Head of caudate nucleus (tissue), 42 donors: ENCODE measurements at regions not wholly inside any gene's neighbourhood (a gene's known extent, or its start where the extent isn't known, plus 50 kb on each side); places are given as distances from the start of the nearest gene placed in this dataset.
"Not testable (repeated sequence)": the region's sequence is repeated elsewhere in the genome, so short reads cannot be mapped to it uniquely, and the experiment has no call there.

Experiments
- DNase-seq, 42 donors: peaks; one replicate each; pipeline versions ENCODE4 v3.0.0 to v3.0.0-alpha.2; 2020 to 2021; ENCODE audit warnings: mixed read lengths in 7 of 42
- intact Hi-C: fragments of 100-400 bp; cut with DNase I; formaldehyde crosslinking; loops from one replicate; pipeline ENCODE4 v1.15.0; 2022

GRCh38 chr10:85039311-85039710 is 710.9 kb downstream of the CCSER2 start:
- intact Hi-C loops: no loop called here
- no peak for DNase-seq

GRCh38 chr10:85043207-85043606 is 714.8 kb downstream of the CCSER2 start:
- intact Hi-C loops: no loop called here
- DNase-seq: no peak

GRCh38 chr10:85045046-85045445 is 716.7 kb downstream of the CCSER2 start:
- intact Hi-C loops: no loop called here
- peak in 30 of 42 donors; percentile 3 to 82 (median 36) for DNase-seq

- intact Hi-C loops: no loop called here
Observed at GRCh38 chr10:85047170-85047834, 718.9 kb downstream of the CCSER2 start.

DNA sequence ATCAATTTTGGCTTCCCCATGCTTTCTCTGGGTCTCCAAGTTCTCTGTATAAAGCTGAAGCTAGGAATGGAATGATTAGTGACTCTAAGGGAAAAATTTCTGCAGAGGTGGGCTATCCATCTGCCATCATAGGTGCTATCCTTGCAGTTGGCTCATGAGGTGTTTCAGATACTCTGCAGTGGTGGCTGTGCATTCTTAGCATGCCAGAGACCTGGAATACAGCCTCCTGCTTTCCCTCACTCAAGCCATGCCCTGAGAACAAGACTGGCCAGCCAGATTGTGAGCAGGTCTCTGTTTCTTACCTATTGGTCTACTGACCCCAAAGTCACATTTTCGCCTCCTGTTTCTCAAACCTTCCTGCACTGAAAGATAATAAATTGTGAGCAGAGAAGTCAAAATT is 719.6 kb downstream of the CCSER2 start:
- intact Hi-C loops: no loop called here
- no peak for DNase-seq

More at GRCh38 chr10:85047170-85047834, 718.9 kb downstream of the CCSER2 start:
- no peak for DNase-seq

DNA sequence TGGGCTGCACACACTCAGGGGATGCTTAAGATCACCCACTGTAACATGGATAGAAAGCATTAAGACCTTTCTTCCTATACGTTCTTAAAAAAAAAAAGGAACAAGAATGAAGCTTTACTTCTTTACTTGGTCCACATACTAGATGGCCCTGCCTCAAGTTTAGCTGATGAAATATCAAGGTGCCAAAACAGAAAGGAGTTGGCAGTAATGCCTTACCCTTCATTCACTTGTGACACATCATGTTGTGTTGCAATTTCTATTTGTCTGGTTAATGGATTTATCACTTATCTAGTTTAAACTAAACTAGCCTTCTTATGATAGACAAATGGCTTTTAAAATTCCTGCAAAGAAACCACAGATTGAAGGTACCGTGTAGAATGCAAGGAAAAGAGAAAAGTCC is 720.3 kb downstream of the CCSER2 start:
- intact Hi-C loops: no loop called here
- no peak for DNase-seq

- intact Hi-C loops: no loop called here
Observed at GRCh38 chr10:85060944-85061343, 732.6 kb downstream of the CCSER2 start.

GRCh38 chr10:85061401-85061800 is 733.0 kb downstream of the CCSER2 start:
- intact Hi-C loops: no loop called here
- DNase-seq: no peak

More at GRCh38 chr10:85060944-85061343, 732.6 kb downstream of the CCSER2 start:
- no peak for DNase-seq

DNA sequence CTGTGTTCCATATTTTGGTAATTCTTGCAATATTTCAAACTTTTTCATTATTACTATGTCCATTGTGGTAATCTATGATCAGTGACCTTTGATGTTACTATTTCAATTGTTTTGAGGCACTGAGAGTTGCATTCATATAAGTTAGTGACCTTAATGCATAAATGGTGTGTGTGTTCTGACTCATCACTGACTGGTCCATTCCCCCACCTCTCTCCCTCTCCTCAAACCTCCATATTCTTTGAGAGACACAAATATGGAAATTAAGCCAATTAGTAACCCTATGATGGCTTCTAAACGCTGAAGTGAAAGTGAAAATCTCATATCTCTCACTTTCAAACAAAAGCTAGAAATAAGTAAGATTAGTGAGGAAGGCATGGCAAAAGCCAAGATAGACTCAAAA is 739.6 kb downstream of the CCSER2 start:
- no peak for DNase-seq
- intact Hi-C loops: no loop called here

DNA sequence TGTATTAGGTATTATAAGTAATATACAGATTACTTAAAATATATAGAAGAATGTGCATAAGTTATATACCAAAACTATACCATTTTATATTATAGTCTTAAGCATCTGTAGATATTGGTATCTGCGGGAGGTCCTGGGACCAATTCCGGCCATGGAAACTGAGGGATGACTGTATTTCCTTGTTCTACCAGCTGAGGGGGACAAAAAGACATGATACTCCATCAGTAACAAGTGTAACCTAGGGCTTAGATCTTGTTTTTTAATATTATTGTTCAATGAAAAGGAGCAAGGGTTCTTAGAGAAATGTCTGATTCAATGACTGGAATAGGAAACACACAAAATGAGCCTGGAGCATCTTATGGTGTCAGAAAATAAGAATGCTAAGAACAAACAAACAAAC is 752.5 kb downstream of the CCSER2 start:
- no peak for DNase-seq
- intact Hi-C loops: no loop called here

GRCh38 chr10:85098835-85099521 is 770.6 kb downstream of the CCSER2 start:
- intact Hi-C loops: no loop called here
- no peak for DNase-seq

DNA sequence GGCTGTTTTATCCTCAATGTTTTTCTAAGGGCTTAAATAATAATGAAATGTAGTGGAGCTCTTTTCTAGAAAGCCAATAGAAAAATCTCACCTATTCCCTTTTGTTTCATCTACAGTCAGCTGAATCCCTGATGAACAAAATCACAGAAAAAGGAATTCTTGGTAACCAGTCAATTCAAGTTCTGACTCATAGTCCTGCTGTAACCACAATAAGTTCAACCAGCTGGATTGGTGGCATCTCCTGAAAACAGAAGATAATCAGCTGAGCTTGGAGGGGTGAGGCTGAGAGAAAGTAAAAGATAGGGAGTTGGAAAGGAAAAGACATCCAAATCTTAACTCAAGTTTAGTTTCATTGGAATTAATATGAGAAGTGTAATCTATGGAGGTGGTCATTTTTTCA is 772.1 kb downstream of the CCSER2 start:
- intact Hi-C loops: no loop called here
- no peak for DNase-seq

DNA sequence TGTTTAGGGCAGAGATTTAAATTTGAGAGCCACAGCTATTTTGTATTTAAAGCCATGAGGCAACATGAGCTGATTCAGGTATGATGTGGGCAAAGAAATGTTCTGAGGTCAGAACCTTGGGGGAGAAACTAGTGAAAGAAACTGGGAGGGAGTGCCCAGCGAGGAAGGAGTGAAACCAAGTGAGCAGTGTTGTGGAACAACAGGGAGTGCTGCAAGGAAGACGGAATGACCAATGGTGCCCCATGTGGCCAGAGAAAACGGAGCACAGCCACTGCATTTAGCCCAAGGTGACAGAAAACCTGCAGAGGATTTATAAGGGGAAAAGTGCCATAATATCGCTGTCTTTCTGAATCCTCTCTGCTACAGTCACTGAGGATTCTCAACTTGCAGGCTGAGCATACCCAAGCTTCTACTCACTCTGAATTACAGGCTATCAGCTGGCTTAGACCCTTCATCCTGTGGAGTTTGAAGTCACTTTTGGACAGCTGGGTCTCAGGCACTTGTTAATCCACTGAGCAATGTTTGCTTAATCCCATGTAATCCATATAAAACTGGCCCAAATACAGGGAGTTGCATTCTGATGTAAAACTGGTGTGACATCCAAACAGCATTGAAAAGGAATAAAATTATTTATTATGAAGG is 777.3 kb downstream of the CCSER2 start:
- intact Hi-C loops: no loop called here
- DNase-seq: peak in 1 of 42 donors; percentile 9

DNA sequence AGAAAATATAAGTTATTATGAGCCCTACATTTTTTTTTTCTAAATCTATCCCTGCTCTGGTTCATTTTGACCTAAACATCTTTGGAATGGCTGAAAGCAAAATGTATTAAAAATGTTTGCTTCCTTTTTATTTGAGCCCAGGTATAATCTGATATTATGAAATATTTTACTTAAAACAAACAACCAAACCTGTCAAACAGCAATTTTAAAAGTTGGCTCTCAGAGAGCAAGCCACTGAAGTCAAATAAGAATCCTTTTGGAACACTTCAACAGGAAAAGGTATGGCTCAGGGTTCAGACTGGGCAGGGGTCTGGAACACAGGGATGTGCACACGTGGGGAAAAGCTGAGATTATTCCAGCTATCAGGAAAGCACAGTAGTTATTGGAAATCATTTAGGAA is 782.9 kb downstream of the CCSER2 start:
- intact Hi-C loops: no loop called here
- DNase-seq: no peak

- intact Hi-C loops: no loop called here
- DNase-seq: peak in 38 of 42 donors; percentile 14 to 85 (median 59)
Observed at GRCh38 chr10:85124603-85125051, 796.2 kb downstream of the CCSER2 start.

GRCh38 chr10:85137253-85137652 is 808.9 kb downstream of the CCSER2 start:
- peak in 1 of 42 donors; percentile 6 for DNase-seq
- intact Hi-C loops: no loop called here

DNA sequence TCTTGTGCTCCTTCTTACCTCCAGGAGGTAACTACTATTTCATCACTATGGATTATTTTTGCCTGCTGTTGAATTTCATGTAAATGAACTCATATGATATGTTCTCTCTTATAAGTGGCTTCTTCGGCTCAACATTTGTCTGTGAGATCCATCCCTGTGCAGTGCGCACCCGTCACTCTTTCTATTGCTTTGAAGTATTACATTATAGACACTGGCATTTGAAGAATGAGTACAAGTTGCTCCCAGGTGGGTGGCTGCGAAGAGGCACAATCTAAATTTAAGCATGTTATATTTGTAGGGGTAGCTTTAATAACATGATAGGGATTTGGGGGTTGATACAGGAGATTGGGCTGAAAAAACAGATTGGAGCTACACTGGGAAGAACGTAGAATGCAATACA is 809.7 kb downstream of the CCSER2 start:
- DNase-seq: peak in 37 of 42 donors; percentile 8 to 84 (median 42)

DNA sequence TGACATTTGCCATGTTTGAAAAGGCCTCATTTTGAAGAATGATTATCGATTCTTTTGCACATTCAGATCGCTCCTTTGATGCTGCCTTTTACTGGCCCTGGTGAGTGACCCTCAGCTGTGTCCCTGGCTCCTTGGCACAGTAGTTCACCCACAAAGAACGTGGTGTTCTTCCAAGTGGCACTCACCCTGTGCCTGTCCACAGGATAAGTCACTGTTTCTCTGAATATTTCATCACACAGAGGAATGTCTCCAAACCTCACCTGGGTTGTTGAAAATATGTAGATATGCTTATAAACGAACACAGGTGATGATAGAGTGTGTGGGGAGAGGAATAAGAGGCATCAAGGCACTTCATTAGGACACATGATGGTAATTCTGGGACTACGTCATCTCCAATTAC is 810.7 kb downstream of the CCSER2 start:
- no peak for DNase-seq

More for the DNA sequence above, 809.7 kb downstream of the CCSER2 start:
- intact Hi-C loops: no loop called here

DNA sequence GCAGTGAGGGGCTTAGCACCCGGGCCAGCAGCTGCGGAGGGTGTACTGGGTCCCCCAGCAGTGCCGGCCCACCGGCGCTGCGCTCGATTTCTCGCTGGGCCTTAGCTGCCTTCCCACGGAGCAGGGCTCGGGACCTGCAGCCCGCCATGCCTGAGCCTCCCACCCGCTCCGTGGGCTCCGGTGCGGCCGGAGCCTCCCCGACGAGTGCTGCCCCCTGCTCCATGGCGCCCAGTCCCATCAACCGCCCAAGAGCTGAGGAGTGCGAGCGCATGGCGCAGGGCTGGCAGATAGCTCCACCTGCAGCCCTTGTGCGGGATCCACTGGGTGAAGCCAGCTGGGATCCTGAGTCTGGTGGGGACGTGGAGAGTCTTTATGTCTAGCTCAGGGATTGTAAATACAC is 813.1 kb downstream of the CCSER2 start:
- DNase-seq, intact Hi-C loops: not testable (repeated sequence)

More for the DNA sequence above, 810.7 kb downstream of the CCSER2 start:
- intact Hi-C loops: no loop called here

GRCh38 chr10:85145966-85146365 is 817.6 kb downstream of the CCSER2 start:
- no peak for DNase-seq
- intact Hi-C loops: no loop called here
